Transverse colon (tissue), 4 donors: ENCODE measurements at regions not wholly inside any gene's neighbourhood (a gene's known extent, or its start where the extent isn't known, plus 50 kb on each side); places are given as distances from the start of the nearest gene placed in this dataset.

Experiments used
- EP300 ChIP-seq: sonication (generic); formaldehyde crosslinking; IDR thresholded peaks from one replicate; pipeline ENCODE4 v1.6.1; 2017; ENCODE audit warnings: antibody characterized with exemption, low read depth
- POLR2A ChIP-seq: fragments of 450-650 bp; IDR thresholded peaks from one replicate; pipeline ENCODE4 v1.6.1; 2016; ENCODE audit warnings: antibody characterized with exemption, mild to moderate bottlenecking, moderate library complexity
- POLR2AphosphoS5 ChIP-seq, 3 donors: sonication (generic); formaldehyde crosslinking; IDR thresholded peaks; one replicate each; pipeline ENCODE4 v1.6.1; 2016; ENCODE audit warnings: antibody characterized with exemption in 3 of 3
- TF ChIP-seq, protein P1 (sequence below), 5 experiments: fragments of 200-600 bp in 3 of 5; fragments of 450-650 bp in 2 of 5; sonication (generic) in 3 of 5; IDR thresholded peaks; 1 replicate in 2 of 5; 2 replicates in 3 of 5; pipeline ENCODE4 v1.5.1; 2016 to 2017; ENCODE audit warnings: antibody characterized with exemption in 5 of 5, inconsistent platforms in 3 of 5, mild to moderate bottlenecking in 2 of 5, moderate library complexity in 1 of 5

DNA sequence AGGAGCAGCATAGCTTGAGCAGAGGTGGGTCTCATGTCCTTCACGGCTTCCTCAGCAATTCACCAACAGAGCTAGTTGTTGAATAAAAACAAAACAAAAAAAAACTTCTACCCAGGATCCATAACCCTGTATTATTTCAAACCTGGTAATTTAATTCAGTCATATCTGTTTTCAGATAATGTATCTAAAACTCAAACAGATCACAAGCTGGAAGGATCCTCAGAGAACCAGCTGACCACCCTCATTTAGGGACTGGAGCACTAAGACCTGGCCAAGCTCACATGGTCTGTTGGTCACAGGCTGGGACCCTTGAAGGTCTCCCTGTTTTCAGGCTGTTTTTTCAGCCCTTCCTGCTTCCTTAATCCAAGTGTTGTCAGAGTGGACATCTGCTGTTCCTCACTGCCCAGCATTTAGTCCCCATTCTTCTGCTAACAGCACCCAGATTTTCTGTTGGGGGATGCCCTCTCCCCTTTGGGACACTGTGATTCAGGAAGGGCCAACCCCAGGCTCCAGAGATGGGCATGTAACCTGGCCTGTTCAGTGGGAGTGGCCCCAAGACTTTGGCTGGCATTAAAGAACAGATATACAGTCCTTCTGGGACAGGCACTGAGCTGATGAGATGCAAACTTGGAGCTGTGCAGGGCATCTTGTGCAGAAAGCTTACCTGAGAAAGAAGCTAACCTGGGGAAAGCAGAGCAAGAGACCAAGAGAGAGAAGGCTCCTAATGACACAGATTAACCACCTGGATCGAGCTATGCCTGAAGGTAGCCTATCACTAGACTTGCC, 78.8 kb upstream of the SPATA12 start:
- TF ChIP-seq, protein P1, sequence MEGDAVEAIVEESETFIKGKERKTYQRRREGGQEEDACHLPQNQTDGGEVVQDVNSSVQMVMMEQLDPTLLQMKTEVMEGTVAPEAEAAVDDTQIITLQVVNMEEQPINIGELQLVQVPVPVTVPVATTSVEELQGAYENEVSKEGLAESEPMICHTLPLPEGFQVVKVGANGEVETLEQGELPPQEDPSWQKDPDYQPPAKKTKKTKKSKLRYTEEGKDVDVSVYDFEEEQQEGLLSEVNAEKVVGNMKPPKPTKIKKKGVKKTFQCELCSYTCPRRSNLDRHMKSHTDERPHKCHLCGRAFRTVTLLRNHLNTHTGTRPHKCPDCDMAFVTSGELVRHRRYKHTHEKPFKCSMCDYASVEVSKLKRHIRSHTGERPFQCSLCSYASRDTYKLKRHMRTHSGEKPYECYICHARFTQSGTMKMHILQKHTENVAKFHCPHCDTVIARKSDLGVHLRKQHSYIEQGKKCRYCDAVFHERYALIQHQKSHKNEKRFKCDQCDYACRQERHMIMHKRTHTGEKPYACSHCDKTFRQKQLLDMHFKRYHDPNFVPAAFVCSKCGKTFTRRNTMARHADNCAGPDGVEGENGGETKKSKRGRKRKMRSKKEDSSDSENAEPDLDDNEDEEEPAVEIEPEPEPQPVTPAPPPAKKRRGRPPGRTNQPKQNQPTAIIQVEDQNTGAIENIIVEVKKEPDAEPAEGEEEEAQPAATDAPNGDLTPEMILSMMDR (IDR thresholded peaks at IDR 0.05), result no peak
- TF ChIP-seq EP300 (no peak), POLR2A (no peak), POLR2AphosphoS5 (IDR thresholded peaks at IDR 0.05) (no peak)
